HG02970 (cell line): ENCODE measurements at regions not wholly inside any gene's neighbourhood (a gene's known extent, or its start where the extent isn't known, plus 50 kb on each side); places are given as distances from the start of the nearest gene placed in this dataset.

ENCODE experiments used
- ATAC-seq: cut with Tn5 transposase; IDR thresholded peaks from one replicate; pipeline ENCODE4 v1.9.1; 2021; ENCODE audit warnings: mild to moderate bottlenecking, moderate library complexity, moderate number of reproducible peaks; ENCODE audit not compliant: unreplicated experiment, low FRiP score

GRCh38 chr18:60445341-60445740 is 72.8 kb upstream of the MC4R start:
- ATAC-seq, result no peak

- ATAC-seq, result no peak
Observed at GRCh38 chr18:60446821-60447220, 74.2 kb upstream of the MC4R start.

GRCh38 chr18:60448487-60449267 is 76.1 kb upstream of the MC4R start:
- no peak for ATAC-seq

GRCh38 chr18:60452421-60452820 is 79.8 kb upstream of the MC4R start:
- no peak for ATAC-seq

GRCh38 chr18:60466677-60467076 is 94.1 kb upstream of the MC4R start:
- no peak for ATAC-seq

- no peak for ATAC-seq
Observed at GRCh38 chr18:60469387-60470100, 97.0 kb upstream of the MC4R start.

- no peak for ATAC-seq
Observed at GRCh38 chr18:60471652-60472051, 99.1 kb upstream of the MC4R start.

- ATAC-seq, result no peak
Observed at GRCh38 chr18:60485201-60485600, 112.6 kb upstream of the MC4R start.

- no peak for ATAC-seq
Observed at GRCh38 chr18:60493066-60493465, 120.5 kb upstream of the MC4R start.

- ATAC-seq, result no peak
Observed at GRCh38 chr18:60499675-60500074, 127.1 kb upstream of the MC4R start.

- ATAC-seq, result no peak
Observed at GRCh38 chr18:60500960-60501359, 128.4 kb upstream of the MC4R start.

- no peak for ATAC-seq
Observed at GRCh38 chr18:60502591-60502990, 130.0 kb upstream of the MC4R start.

GRCh38 chr18:60503199-60503598 is 130.6 kb upstream of the MC4R start:
- no peak for ATAC-seq

- no peak for ATAC-seq
Observed at GRCh38 chr18:60506190-60506589, 133.6 kb upstream of the MC4R start.

- ATAC-seq, result no peak
Observed at GRCh38 chr18:60506682-60507081, 134.1 kb upstream of the MC4R start.

GRCh38 chr18:60508108-60508507 is 135.5 kb upstream of the MC4R start:
- ATAC-seq, result no peak

GRCh38 chr18:60534538-60534937 is 162.0 kb upstream of the MC4R start:
- ATAC-seq, result no peak

GRCh38 chr18:60537074-60537473 is 164.5 kb upstream of the MC4R start:
- no peak for ATAC-seq

- ATAC-seq, result no peak
Observed at GRCh38 chr18:60538891-60539290, 166.3 kb upstream of the MC4R start.

GRCh38 chr18:60541661-60542060 is 169.1 kb upstream of the MC4R start:
- no peak for ATAC-seq

- ATAC-seq, result no peak
Observed at GRCh38 chr18:60543646-60544045, 171.1 kb upstream of the MC4R start.

GRCh38 chr18:60549338-60549960 is 176.9 kb upstream of the MC4R start:
- no peak for ATAC-seq
